Stimulated activated naive B cell treated with anti-CD40 and anti-IgM and Interleukin-4, amounts not matched to agents 10 μg/mL and 1 μg/mL and 100 μg/mL, for 72 hours (primary cell): ENCODE measurements at regions not wholly inside any gene's neighbourhood (a gene's known extent, or its start where the extent isn't known, plus 50 kb on each side); places are given as distances from the start of the nearest gene placed in this dataset.

Experiments
- ATAC-seq, 2 donors: fragments of 150-1000 bp; cut with Tn5 transposase; replicated peaks; 2 replicates each; pipeline ENCODE4 v1.10.0; 2021; ENCODE audit warnings: moderate library complexity in 1 of 2
- DNase-seq: peaks from one replicate; pipeline ENCODE4 v3.0.0; 2021
- H3K27ac Mint-ChIP-seq: one replicate; pipeline ENCODE4 v1.8.0; 2022; ENCODE audit warnings: mild to moderate bottlenecking, mixed read lengths
- H3K27me3 Mint-ChIP-seq, 2 donors: one replicate each; pipeline ENCODE4 v1.8.0; 2022; ENCODE audit warnings: mixed read lengths in 2 of 2
- H3K36me3 Mint-ChIP-seq, 2 donors: one replicate each; pipeline ENCODE4 v1.8.0; 2022; ENCODE audit warnings: mixed read lengths in 2 of 2, mild to moderate bottlenecking in 1 of 2
- H3K4me1 Mint-ChIP-seq, 2 donors: one replicate each; pipeline ENCODE4 v1.8.0; 2022; ENCODE audit warnings: mixed read lengths in 2 of 2, mild to moderate bottlenecking in 1 of 2
- H3K4me3 Mint-ChIP-seq, 2 donors: one replicate each; pipeline ENCODE4 v1.8.0; 2022; ENCODE audit warnings: mild to moderate bottlenecking in 2 of 2, mixed read lengths in 2 of 2, moderate library complexity in 1 of 2
- H3K9me3 Mint-ChIP-seq, 2 donors: one replicate each; pipeline ENCODE4 v1.8.0; 2022; ENCODE audit warnings: mixed read lengths in 2 of 2, mild to moderate bottlenecking in 1 of 2

DNA sequence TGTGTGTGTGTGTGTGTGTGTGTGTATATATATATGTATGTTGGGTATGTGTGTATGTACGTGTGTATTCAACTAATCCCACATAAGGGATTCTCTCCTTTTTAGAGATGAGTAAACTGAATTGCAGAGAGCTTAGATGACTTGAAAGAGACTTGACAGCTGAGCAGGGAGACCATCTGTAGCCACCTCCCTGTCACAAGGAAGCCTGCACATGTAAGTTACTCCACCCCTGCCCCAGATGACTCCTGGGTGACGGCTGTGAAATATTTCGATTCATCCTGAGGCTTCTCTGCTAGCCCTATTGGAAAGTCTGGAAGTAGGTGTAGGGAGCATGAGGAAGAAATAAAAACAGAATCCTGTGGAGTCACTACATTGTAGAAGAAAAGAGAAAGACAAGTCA is 480.4 kb downstream of the FOXO1 start:
- Mint-ChIP-seq H3K27ac (no peak overlapping the region), H3K4me3 (no peak overlapping the region), H3K9me3 (no peaks in the 10 kb centered on the region), H3K4me1 (peaks cover 29 to 61% of the 10 kb centered on the region in 2 donors), H3K27me3 (no peaks in the 10 kb centered on the region), H3K36me3 (no peaks in the 10 kb centered on the region)
- no peak for DNase-seq
- ATAC-seq = no peak

DNA sequence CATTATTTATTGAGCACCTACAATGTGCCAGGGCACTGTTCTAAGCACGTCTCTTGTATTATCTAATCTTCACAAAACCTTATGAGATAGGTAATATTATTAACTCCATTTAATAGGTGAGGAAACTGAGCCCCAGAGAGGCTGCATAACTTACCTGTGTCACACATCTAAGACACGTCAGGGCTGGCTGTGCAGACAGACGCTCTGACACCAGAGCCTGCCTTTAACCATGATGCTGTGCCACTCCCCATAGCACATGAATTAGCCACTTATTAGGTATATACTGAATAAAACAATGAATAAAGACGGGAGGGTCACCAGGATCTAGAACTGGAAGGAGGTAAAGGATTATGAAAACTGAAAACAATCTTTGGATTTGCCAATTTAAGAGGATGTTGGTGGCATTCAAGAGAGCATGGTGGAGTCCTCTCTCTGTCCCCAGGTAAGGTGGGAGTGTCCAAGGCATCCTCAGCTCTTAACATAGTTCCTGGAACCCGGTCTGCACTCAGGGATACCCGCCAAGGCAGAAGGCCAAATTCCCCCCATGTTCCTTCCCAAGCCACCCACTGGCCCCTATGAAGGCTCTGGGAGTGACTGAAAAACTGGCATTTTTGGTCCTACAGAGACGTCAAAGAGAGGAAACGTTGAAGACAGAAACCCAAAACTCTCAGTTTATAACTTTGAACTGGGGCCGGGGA is 479.7 kb downstream of the FOXO1 start:
- H3K27ac Mint-ChIP-seq = no peak overlapping the region
- no peak for ATAC-seq
- H3K4me1 Mint-ChIP-seq = peaks cover 26 to 63% of the 10 kb centered on the region in 2 donors

DNA sequence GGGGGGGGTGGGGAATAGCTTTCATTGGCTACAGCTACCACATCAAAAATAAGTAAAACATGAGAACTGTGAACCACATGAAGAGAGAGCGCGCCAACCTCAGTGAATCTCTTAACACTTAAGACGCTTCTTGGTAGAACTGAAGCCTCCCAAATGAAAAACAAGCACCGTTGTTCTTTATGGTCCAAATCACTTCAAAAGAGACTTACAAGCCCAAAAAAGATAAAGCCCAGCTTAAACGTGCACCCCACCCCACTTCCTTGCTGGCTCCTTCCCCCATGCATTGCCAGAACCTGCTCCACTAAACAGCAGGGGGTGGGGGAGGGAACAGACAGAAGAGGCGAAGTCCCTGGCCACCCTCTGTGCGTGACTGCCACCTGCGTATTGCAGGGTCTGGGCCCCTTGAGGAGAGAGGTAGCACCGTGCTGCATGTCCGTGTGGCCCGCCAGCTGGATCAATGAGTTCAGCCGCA is 479.1 kb downstream of the FOXO1 start:
- H3K36me3 Mint-ChIP-seq = no peaks in the 10 kb centered on the region
- no peak for DNase-seq
- H3K4me3 Mint-ChIP-seq = peak overlapping the region in 1 of 2 donors; percentile 21
- H3K27ac Mint-ChIP-seq = peak overlapping the region; percentile 51
- H3K4me1 Mint-ChIP-seq = peaks cover 26 to 65% of the 10 kb centered on the region in 2 donors
- no peaks in the 10 kb centered on the region for H3K9me3 Mint-ChIP-seq
- no peaks in the 10 kb centered on the region for H3K27me3 Mint-ChIP-seq
- peak; percentile 26 to 35 for ATAC-seq

More for the DNA sequence above, 479.7 kb downstream of the FOXO1 start:
- no peaks in the 10 kb centered on the region for H3K27me3 Mint-ChIP-seq
- H3K9me3 Mint-ChIP-seq = no peaks in the 10 kb centered on the region
- DNase-seq = no peak
- H3K4me3 Mint-ChIP-seq = no peak overlapping the region
- no peaks in the 10 kb centered on the region for H3K36me3 Mint-ChIP-seq

DNA sequence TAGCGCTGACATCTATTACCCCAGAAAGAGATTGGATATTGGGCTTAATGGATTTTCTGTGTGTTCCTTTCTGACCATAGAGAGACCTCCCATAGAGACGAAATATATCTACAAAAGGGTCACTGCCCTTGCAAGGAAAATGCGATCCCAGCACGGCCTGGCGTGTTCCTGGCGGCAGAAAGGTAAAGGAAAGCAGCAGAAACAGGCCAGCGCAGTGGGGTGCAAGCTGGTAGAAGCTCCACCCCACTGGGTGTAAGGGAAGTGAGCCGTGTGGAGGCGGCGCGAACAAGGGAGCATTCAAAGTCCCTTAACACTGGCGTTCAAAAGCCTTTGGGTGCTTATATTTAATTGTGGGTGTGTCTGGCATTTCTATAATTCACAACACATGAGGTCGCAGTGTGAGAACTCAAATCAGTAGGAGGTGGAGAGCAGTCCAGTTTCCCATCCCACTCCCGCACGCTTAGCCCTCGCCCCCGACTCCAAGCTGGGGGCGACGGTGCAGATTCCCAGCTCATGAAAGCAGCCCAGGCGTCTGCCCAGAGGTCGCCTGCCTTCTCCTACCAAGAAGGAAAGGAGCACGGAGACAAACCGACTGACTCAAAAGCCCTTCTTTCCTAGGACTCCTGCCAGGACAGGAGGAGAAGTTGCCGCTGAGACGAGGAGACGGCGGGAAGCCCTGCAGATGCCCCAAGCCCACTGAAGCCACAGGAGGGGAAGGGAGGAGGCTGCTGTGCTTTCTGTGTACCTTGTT is 478.4 kb downstream of the FOXO1 start:
- H3K27me3 Mint-ChIP-seq = no peaks in the 10 kb centered on the region
- ATAC-seq (no peak), DNase-seq (no peak)
- no peaks in the 10 kb centered on the region for H3K9me3 Mint-ChIP-seq
- H3K27ac Mint-ChIP-seq = peak overlapping the region; percentile 51
- no peaks in the 10 kb centered on the region for H3K36me3 Mint-ChIP-seq
- peak overlapping the region in 1 of 2 donors; percentile 21 for H3K4me3 Mint-ChIP-seq
- H3K4me1 Mint-ChIP-seq = peaks cover 26 to 65% of the 10 kb centered on the region in 2 donors

DNA sequence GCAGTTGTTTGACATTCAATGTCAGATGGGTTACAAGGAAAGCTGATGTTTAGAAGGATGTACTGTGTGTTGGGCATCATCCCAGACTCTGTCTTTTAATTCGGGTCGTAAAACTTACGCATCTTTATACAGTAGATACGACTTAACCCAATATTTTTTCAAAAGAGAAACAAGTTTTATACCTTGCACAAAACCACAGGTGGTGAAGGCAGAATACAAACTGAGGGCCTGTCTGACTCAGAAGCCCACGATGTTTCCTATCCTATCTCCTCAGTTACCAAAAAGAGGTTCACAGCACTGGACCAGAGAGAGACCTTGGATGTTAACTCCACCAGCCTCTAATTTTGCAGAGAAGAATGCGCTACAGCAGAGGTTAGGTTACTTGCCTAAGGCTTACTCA is 477.0 kb downstream of the FOXO1 start:
- Mint-ChIP-seq H3K27ac (no peak overlapping the region), H3K9me3 (no peaks in the 10 kb centered on the region), H3K4me3 (no peak overlapping the region), H3K27me3 (no peaks in the 10 kb centered on the region), H3K4me1 (peaks cover 25 to 58% of the 10 kb centered on the region in 2 donors), H3K36me3 (no peaks in the 10 kb centered on the region)
- no peak for ATAC-seq
- DNase-seq = no peak

DNA sequence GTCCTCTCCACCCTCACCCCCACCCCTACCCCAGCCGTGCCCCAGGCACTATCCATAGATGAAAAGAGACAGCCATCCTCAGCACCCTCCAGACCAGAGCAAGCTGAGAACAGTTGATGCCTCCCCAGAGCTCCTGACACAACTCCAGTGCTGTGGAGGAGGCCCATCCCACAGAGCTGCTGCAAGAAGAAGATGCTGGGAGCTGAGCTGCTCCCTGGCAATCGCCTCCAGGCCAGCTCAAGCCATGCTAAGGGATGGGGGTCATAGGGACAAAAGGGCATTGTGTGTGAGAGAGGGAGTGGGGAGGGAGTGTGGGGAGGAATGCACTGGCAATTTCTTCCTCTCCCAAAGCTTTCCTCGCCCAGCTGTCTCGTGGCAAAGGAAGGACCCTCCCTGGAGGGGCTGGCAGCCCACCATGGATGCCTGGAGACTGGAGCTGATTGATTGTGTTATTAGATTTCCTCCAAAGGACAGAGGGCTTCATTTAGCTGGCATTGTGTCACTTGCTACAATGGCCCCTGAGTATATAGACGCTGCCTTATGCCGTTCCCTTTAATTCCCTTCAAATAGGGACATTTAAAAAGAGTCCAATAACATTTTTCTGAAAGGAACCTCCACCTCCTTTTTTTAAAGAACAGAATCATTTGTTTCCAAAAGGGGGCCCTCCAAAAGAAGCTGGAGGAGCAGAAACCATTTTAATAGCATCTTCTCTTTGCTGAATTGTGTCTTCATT is 476.4 kb downstream of the FOXO1 start:
- no peak overlapping the region for H3K4me3 Mint-ChIP-seq
- no peaks in the 10 kb centered on the region for H3K9me3 Mint-ChIP-seq
- H3K27me3 Mint-ChIP-seq = no peaks in the 10 kb centered on the region
- DNase-seq = no peak
- ATAC-seq = no peak
- H3K4me1 Mint-ChIP-seq = peaks cover 23 to 52% of the 10 kb centered on the region in 2 donors
- no peaks in the 10 kb centered on the region for H3K36me3 Mint-ChIP-seq
- no peak overlapping the region for H3K27ac Mint-ChIP-seq

DNA sequence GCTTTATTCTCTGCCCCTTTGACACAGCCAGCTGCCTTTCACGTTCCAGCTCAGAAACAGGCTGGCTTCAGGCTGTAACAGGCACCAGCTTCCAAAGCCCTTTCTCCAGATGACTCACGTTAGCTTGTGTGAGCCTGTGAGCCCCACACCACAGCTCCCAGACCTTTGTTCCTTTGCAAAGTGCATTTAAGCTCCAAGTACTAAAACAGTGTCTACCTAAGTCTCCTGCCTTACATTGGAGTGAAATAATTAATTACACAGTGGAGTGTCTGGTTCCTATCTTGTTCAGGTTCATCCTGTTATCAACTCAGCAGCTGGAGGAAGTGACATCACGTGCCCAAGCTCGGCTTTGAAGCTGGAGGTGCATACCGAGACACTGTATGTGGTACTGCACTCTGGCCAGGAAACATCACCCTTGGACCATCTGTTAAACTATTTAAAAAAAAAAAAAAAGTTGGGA is 475.8 kb downstream of the FOXO1 start:
- Mint-ChIP-seq H3K9me3 (no peaks in the 10 kb centered on the region), H3K4me1 (peaks cover 17 to 46% of the 10 kb centered on the region in 2 donors), H3K27ac (peak overlapping the region; percentile 82), H3K27me3 (no peaks in the 10 kb centered on the region), H3K36me3 (no peaks in the 10 kb centered on the region), H3K4me3 (peak overlapping the region in 1 of 2 donors; percentile 12)
- ATAC-seq = peak; percentile 89
- no peak for DNase-seq

DNA sequence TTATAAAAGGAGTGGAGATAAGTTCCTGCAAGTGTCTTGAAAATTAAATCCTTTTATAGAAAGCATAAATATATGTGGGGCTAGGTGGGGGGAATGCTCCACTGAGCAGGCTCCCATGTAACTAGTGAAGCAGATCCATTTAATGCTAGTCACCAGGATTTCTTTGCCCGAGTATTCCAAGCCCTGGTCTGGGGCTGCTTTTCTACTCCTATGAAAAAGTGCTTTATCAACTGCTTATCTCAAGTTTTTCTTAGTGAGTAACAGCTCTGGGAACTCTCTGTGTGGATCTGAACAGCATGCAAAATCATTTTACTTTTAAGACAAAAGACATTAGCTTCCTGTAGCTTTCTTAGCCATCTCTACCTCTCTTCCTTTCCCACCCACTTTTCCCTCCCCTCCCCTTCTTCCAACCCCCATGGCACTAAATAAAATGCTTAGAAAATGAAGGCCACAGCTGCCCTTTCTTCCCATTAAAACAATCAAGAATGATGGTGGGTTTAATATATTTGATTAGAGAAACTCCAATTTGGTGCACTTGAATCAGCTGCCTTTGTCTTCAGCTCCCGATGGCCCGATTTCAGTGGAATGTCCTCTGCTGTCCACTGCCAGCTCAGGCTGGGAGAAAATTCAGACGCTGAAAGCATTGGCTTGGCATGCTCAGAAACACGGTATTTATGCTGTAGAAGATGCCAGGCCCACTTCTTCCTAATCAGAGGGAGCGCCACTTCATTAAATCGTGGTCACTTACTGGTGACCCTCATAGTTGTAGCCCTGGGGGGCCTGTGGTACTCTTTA is 475.1 kb downstream of the FOXO1 start:
- ATAC-seq (no peak), DNase-seq (no peak)
- Mint-ChIP-seq H3K36me3 (no peaks in the 10 kb centered on the region), H3K9me3 (no peaks in the 10 kb centered on the region), H3K27me3 (no peaks in the 10 kb centered on the region), H3K27ac (no peak overlapping the region), H3K4me3 (no peak overlapping the region), H3K4me1 (peaks cover 13 to 39% of the 10 kb centered on the region in 2 donors)

DNA sequence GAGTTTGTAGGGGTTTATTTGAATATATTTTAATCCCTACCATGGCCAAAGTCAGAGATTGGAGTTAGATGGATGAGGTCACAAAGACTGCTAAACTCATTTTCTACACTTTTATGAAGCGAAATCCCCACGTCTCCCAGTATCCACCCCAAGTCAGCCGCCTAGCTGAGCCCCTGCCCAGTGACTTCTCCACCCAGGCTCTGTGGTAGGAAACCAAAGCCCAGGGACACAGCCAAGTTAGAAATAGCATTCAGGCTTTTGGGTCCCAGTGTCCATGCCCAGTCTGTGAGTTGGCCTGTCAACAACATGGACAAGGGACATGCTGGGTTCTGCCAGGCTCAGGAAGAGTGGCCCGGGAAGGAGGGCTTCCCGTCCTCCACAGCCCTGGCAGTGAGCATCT is 474.0 kb downstream of the FOXO1 start:
- no peak for DNase-seq
- no peak for ATAC-seq
- Mint-ChIP-seq H3K27ac (no peak overlapping the region), H3K9me3 (no peaks in the 10 kb centered on the region), H3K4me1 (peaks cover 10 to 28% of the 10 kb centered on the region in 2 donors), H3K27me3 (no peaks in the 10 kb centered on the region), H3K36me3 (no peaks in the 10 kb centered on the region), H3K4me3 (no peak overlapping the region)

DNA sequence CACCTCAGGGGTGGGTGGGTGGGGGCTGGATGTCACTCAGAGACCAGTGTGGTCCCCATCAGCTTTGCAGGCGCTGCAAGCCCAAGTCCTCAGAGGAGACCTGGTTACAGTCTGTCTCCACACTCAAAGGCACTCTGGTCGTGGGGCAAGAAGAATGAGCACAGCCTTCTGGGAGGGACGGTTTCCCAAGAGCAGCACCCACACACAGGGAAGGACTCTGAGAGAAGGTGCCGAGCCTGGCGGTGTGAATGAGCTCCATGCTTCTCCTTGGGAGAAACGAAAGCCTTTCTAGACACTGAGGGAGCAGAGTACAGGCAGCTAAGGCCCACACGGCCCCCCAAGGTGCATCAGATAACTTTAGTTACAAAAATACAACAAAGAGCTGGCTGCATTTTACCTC is 473.6 kb downstream of the FOXO1 start:
- Mint-ChIP-seq H3K4me3 (no peak overlapping the region), H3K27me3 (no peaks in the 10 kb centered on the region), H3K4me1 (peaks cover 8 to 25% of the 10 kb centered on the region in 2 donors), H3K36me3 (no peaks in the 10 kb centered on the region), H3K27ac (no peak overlapping the region), H3K9me3 (no peaks in the 10 kb centered on the region)
- DNase-seq (no peak), ATAC-seq (no peak)

DNA sequence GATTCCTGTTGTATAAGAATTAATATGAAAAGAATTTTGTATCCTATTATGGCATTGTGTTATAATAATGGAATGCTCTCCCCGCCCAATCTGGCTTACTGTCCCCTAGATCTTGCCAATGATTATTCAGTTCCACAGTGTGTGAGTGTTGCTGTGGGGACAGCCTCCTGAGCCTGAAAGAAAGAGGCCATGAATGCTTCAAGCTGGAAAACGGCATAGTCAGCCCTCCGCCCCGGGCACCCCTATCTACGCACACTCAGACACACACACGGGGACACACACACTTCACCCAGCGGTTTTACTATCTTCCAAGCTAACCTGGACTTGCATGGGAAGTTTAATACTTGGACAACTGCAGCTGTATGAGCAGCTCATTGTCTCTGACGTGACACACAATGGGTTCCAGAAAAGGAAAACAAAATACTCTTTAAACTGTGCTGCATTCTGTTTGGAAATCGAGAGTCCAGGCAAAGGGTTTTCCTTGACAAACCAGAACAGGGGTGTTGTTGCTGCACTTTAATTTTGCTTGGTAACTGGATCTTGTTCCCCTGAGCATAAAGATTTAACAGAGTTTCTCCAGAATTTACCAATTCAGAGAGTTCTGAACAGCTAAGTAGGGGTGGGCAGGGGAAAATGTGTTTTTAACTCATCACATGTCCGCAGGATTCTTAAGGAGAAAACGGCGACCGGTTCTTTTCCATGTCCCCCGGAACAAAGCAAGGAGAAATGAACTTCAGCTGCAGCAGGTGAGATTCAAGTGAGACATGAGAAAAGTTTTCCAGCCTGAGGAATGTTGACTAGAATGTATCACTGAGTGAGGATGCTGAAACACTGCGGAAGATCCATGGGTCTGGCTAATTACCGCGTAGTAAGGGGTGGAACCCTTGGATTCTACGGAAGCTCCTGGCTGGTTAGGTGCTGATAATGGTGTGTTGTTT is 472.9 kb downstream of the FOXO1 start:
- H3K36me3 Mint-ChIP-seq = no peaks in the 10 kb centered on the region
- no peak for DNase-seq
- no peak overlapping the region for H3K4me3 Mint-ChIP-seq
- peaks cover 8 to 25% of the 10 kb centered on the region in 2 donors for H3K4me1 Mint-ChIP-seq
- H3K9me3 Mint-ChIP-seq = no peaks in the 10 kb centered on the region
- H3K27ac Mint-ChIP-seq = peak overlapping the region; percentile 10
- no peak for ATAC-seq
- H3K27me3 Mint-ChIP-seq = no peaks in the 10 kb centered on the region

DNA sequence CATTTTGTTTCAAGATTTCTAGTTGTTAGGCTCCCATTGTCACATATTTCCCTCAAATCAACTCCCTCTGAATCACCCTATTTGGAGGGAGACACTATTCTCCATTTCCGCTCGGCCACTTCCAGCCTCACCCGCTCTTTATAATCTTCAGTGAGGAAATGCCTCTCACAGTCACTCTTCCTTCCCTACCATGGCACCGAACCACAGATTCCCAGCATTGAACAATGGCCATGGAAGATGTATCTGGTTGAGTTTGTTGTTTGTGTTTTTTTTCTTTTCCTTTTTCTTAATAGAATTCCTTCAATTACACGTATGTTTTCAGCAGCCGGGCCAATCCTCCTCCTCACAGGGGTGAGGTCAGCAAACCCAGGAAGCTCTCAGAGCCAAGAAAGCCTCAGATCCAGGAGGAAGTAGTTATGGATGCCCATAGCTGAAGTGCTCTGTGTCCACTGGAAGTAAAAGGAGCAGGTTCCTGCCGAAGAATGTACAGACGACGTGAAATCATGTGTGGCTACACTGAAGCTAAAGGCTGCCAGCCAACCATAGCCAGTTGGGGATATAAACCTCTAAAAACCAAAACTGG is 472.1 kb downstream of the FOXO1 start:
- Mint-ChIP-seq H3K27ac (peak overlapping the region; percentile 53), H3K9me3 (peaks cover 0 to 2% of the 10 kb centered on the region in 2 donors), H3K4me3 (no peak overlapping the region), H3K27me3 (no peaks in the 10 kb centered on the region), H3K4me1 (peaks cover 8 to 25% of the 10 kb centered on the region in 2 donors), H3K36me3 (no peaks in the 10 kb centered on the region)
- ATAC-seq = no peak
- DNase-seq = no peak

DNA sequence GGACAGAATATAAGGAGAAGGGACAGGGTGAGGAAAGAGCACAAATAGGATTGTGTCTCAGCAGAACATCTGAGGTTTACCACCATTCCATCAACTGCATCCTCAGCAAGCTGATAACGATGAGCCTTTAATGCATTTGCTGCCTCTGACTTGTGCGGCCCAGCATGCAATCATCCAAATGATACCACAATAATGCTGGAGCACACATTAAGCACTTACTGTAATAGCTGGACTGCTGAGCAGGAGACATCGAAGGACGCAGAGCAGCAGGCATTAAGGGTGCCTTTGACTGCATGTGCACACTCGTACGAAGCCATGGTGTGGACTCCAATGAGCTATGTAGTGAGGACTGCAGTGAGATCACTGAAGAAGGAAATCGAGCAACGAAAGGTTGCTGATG is 469.4 kb downstream of the FOXO1 start:
- no peaks in the 10 kb centered on the region for H3K36me3 Mint-ChIP-seq
- ATAC-seq (no peak), DNase-seq (no peak)
- H3K4me3 Mint-ChIP-seq = no peak overlapping the region
- peaks cover 9 to 11% of the 10 kb centered on the region in 2 donors for H3K4me1 Mint-ChIP-seq
- peaks cover 0 to 2% of the 10 kb centered on the region in 2 donors for H3K9me3 Mint-ChIP-seq
- H3K27ac Mint-ChIP-seq = no peak overlapping the region
- H3K27me3 Mint-ChIP-seq = no peaks in the 10 kb centered on the region
